ENCODE measurements at regions not wholly inside any gene's neighbourhood (a gene's known extent, or its start where the extent isn't known, plus 50 kb on each side); places are given as distances from the start of the nearest gene placed in this dataset.

GRCh38 chr10:6783471-6783870 is 203.4 kb upstream of the PRKCQ start:
- intact Hi-C loops (cut with micrococcal nuclease), result no loop called here
- no peak overlapping the region for H3K27ac ChIP-seq (ENCODE audit: low read length)
- no peaks in the 10 kb centered on the region for H4K20me1 ChIP-seq (ENCODE audit: low read length)
- H3K79me2 ChIP-seq (ENCODE audit: low read length), result no peaks in the 10 kb centered on the region
- H2AFZ ChIP-seq (ENCODE audit: low read length), result no peak overlapping the region
- H3K9me3 ChIP-seq (ENCODE audit: low read length), result no peaks in the 10 kb centered on the region
- CTCF ChIA-PET, result no interaction called here
- no peaks in the 10 kb centered on the region for H3K36me3 ChIP-seq (ENCODE audit: low read depth, low read length)
- H3K4me2 ChIP-seq (ENCODE audit: low read length), result no peak overlapping the region
- no peaks in the 10 kb centered on the region for H3F3A ChIP-seq (ENCODE audit: low read length, unreplicated experiment)
- no peaks in the 10 kb centered on the region for H3K27me3 ChIP-seq (ENCODE audit: low read length)
- no peaks in the 10 kb centered on the region for H3K9me2 ChIP-seq (replicated peaks; ENCODE audit: low read length)
- ATAC-seq (no peak), DNase-seq (no peak)
- BruUV-seq (replicated peaks), result no TSS peak
- TF ChIP-seq EZH2 (IDR thresholded peaks at IDR 0.05; ENCODE audit: low read length, unreplicated experiment) (no peak), EZH2phosphoT487 (IDR thresholded peaks at IDR 0.05; ENCODE audit: borderline replicate concordance, low read length) (no peak), CTCF (conservative IDR thresholded peaks at IDR 0.05; ENCODE audit: low read depth, low read length) (no peak)
- H3K4me1 ChIP-seq (ENCODE audit: insufficient read depth, low read length), result peaks cover 7% of the 10 kb centered on the region; the same call in 1 of the 2 replicates
- POLR2A ChIA-PET (ENCODE audit: unreplicated experiment), result no interaction called here
- H3K4me3 ChIP-seq (ENCODE audit: low read length), result no peak overlapping the region
- no peak overlapping the region for H3K9ac ChIP-seq (ENCODE audit: low read length)

GRCh38 chr10:6782378-6782777 is 202.3 kb upstream of the PRKCQ start:
- H3K27ac ChIP-seq (ENCODE audit: low read length), result no peak overlapping the region
- peaks cover 7% of the 10 kb centered on the region; the same call in 1 of the 2 replicates for H3K4me1 ChIP-seq (ENCODE audit: insufficient read depth, low read length)
- no peak for TF ChIP-seq EZH2phosphoT487 (IDR thresholded peaks at IDR 0.05; ENCODE audit: borderline replicate concordance, low read length)
- TF ChIP-seq CTCF (conservative IDR thresholded peaks at IDR 0.05; ENCODE audit: low read depth, low read length), result no peak
- no TSS peak for BruUV-seq (replicated peaks)
- H4K20me1 ChIP-seq (ENCODE audit: low read length), result no peaks in the 10 kb centered on the region
- H3K27me3 ChIP-seq (ENCODE audit: low read length), result no peaks in the 10 kb centered on the region
- no peak overlapping the region for H3K4me2 ChIP-seq (ENCODE audit: low read length)
- H3K9me3 ChIP-seq (ENCODE audit: low read length), result no peaks in the 10 kb centered on the region
- no peak overlapping the region for H2AFZ ChIP-seq (ENCODE audit: low read length)
- intact Hi-C loops (cut with micrococcal nuclease), result no loop called here
- ChIA-PET CTCF (no interaction called here), POLR2A (ENCODE audit: unreplicated experiment) (no interaction called here)
- no peak for DNase-seq
- no peaks in the 10 kb centered on the region for H3K36me3 ChIP-seq (ENCODE audit: low read depth, low read length)
- ATAC-seq, result no peak
- H3K79me2 ChIP-seq (ENCODE audit: low read length), result no peaks in the 10 kb centered on the region
- H3K9me2 ChIP-seq (replicated peaks; ENCODE audit: low read length), result no peaks in the 10 kb centered on the region
- H3K4me3 ChIP-seq (ENCODE audit: low read length), result no peak overlapping the region
- no peaks in the 10 kb centered on the region for H3F3A ChIP-seq (ENCODE audit: low read length, unreplicated experiment)
- no peak overlapping the region for H3K9ac ChIP-seq (ENCODE audit: low read length)

- intact Hi-C loops (cut with micrococcal nuclease), result no loop called here
Observed at GRCh38 chr10:6781133-6781770, 201.2 kb upstream of the PRKCQ start.

More at GRCh38 chr10:6781133-6781770, 201.2 kb upstream of the PRKCQ start:
- Histone ChIP-seq H3K4me2 (ENCODE audit: low read length) (no peak overlapping the region), H3K27me3 (ENCODE audit: low read length) (no peaks in the 10 kb centered on the region), H2AFZ (ENCODE audit: low read length) (no peak overlapping the region), H3K4me3 (ENCODE audit: low read length) (no peak overlapping the region), H3F3A (ENCODE audit: low read length, unreplicated experiment) (no peaks in the 10 kb centered on the region), H3K27ac (ENCODE audit: low read length) (no peak overlapping the region), H3K9ac (ENCODE audit: low read length) (no peak overlapping the region), H3K79me2 (ENCODE audit: low read length) (no peaks in the 10 kb centered on the region), H4K20me1 (ENCODE audit: low read length) (no peaks in the 10 kb centered on the region), H3K4me1 (ENCODE audit: insufficient read depth, low read length) (peaks cover 7% of the 10 kb centered on the region; the same call in 1 of the 2 replicates), H3K9me3 (ENCODE audit: low read length) (no peaks in the 10 kb centered on the region), H3K9me2 (replicated peaks; ENCODE audit: low read length) (no peaks in the 10 kb centered on the region), H3K36me3 (ENCODE audit: low read depth, low read length) (no peaks in the 10 kb centered on the region)
- TF ChIP-seq CTCF (conservative IDR thresholded peaks at IDR 0.05; ENCODE audit: low read depth, low read length) (no peak), EZH2phosphoT487 (IDR thresholded peaks at IDR 0.05; ENCODE audit: borderline replicate concordance, low read length) (no peak), EZH2 (IDR thresholded peaks at IDR 0.05; ENCODE audit: low read length, unreplicated experiment) (no peak)
- CTCF ChIA-PET, result no interaction called here
- ATAC-seq, result no peak
- POLR2A ChIA-PET (ENCODE audit: unreplicated experiment), result no interaction called here
- no peak for DNase-seq
- BruUV-seq (replicated peaks), result no TSS peak
